ENCODE measurements at regions not wholly inside any gene's neighbourhood (a gene's known extent, or its start where the extent isn't known, plus 50 kb on each side); places are given as distances from the start of the nearest gene placed in this dataset.

DNA sequence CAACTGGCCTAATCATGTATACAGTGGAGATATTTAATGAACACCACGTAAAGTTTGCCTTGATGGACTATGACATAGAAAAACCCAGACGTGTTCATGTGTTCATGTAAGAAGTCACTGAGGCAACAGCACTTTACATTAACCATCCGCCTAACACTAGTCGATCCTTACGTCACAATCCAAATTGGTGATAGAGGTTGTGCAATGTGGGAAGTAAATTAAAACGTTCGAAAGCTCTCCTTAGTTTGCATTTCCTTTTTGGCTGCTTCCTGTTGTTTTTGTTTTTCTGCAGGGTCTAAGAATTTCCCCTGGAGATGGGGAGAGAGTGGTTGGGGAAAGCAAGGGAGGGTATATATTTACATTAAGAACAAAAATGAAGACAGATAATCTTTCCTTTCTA, 587.5 kb upstream of the ADGRL2 start:
- no peaks in the 10 kb centered on the region for H3K9me3 Mint-ChIP-seq (ENCODE audit: low read depth)
- no peak for DNase-seq (ENCODE audit: low spot score, unreplicated experiment)
- H3K4me1 Mint-ChIP-seq (ENCODE audit: low read depth), result peaks cover 6% of the 10 kb centered on the region
- H3K27me3 Mint-ChIP-seq, result no peaks in the 10 kb centered on the region
- H3K36me3 Mint-ChIP-seq (ENCODE audit: insufficient read depth), result no peaks in the 10 kb centered on the region
- TF ChIP-seq, protein P1, sequence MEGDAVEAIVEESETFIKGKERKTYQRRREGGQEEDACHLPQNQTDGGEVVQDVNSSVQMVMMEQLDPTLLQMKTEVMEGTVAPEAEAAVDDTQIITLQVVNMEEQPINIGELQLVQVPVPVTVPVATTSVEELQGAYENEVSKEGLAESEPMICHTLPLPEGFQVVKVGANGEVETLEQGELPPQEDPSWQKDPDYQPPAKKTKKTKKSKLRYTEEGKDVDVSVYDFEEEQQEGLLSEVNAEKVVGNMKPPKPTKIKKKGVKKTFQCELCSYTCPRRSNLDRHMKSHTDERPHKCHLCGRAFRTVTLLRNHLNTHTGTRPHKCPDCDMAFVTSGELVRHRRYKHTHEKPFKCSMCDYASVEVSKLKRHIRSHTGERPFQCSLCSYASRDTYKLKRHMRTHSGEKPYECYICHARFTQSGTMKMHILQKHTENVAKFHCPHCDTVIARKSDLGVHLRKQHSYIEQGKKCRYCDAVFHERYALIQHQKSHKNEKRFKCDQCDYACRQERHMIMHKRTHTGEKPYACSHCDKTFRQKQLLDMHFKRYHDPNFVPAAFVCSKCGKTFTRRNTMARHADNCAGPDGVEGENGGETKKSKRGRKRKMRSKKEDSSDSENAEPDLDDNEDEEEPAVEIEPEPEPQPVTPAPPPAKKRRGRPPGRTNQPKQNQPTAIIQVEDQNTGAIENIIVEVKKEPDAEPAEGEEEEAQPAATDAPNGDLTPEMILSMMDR (IDR thresholded peaks at IDR 0.05; ENCODE audit: unreplicated experiment), result no peak
- H3K27ac Mint-ChIP-seq, result no peak overlapping the region
- H3K4me3 Mint-ChIP-seq (ENCODE audit: low read depth), result no peak overlapping the region

DNA sequence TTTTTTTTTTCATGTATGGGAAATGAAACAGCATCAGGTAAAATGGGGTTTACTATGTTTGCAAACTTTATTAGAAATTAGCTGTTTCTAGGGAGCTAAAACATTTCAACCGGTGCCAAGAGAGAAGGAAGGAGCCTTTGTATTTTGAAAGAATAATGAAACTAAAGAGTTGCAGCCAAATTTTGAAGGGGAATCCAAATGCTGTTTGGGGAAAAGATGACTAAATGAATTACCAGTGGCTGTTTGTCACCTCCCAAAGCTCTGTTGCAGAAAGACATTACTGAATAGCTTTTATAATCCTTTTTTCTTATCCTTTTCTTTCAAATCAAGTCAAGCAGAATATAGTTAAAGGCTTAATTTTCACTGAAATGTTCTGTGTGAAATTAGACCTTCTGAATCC, 591.3 kb upstream of the ADGRL2 start:
- Mint-ChIP-seq H3K27ac (no peak overlapping the region), H3K36me3 (ENCODE audit: insufficient read depth) (no peaks in the 10 kb centered on the region), H3K9me3 (ENCODE audit: low read depth) (peaks cover 3% of the 10 kb centered on the region), H3K4me3 (ENCODE audit: low read depth) (no peak overlapping the region), H3K4me1 (ENCODE audit: low read depth) (no peaks in the 10 kb centered on the region), H3K27me3 (no peaks in the 10 kb centered on the region)
- DNase-seq (ENCODE audit: low spot score, unreplicated experiment), result no peak
- TF ChIP-seq, protein P1 (IDR thresholded peaks at IDR 0.05; ENCODE audit: unreplicated experiment), result no peak

DNA sequence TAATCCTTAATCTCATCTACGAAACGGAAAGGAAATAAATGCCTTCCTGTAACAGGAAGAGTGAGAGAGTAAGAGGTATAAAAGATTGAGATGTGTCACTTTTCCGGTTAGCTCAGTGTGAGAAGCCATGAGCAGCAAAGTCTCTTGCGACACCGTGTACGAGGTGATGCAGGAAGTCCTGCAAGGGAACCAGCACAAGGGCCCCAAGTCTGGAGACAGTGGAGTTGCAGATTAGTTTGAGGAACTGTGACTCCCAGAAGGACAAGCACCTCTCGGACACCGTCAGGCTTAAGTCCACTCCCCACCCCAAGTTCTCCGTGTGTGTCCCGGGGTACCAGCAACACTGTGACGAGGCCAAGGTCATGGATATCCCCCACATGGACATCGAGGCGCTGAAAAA, 592.3 kb upstream of the ADGRL2 start:
- no peaks in the 10 kb centered on the region for H3K36me3 Mint-ChIP-seq (ENCODE audit: insufficient read depth)
- no peak for DNase-seq (ENCODE audit: low spot score, unreplicated experiment)
- no peak overlapping the region for H3K4me3 Mint-ChIP-seq (ENCODE audit: low read depth)
- H3K4me1 Mint-ChIP-seq (ENCODE audit: low read depth), result no peaks in the 10 kb centered on the region
- no peak overlapping the region for H3K27ac Mint-ChIP-seq
- peaks cover 3% of the 10 kb centered on the region for H3K9me3 Mint-ChIP-seq (ENCODE audit: low read depth)
- TF ChIP-seq, protein P1 (IDR thresholded peaks at IDR 0.05; ENCODE audit: unreplicated experiment), result no peak
- H3K27me3 Mint-ChIP-seq, result no peaks in the 10 kb centered on the region

DNA sequence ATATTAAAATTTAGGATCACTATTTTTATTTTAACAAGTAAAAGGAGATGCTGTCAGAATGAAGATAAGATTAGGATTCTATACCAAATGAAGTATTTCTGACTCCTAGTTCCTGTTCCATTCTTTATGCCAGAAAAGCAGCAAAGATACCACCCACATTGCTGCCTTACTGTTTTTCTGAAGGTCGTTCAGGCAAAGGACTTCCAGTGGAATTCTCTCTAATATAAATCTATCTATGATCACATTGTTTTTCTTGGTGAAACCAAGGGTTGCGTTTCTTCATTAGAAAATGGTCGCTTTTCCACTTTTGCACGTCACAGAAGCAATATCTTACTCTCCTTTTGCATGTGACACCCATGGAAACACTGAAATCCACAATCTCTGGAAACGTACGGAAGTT, 594.8 kb upstream of the ADGRL2 start:
- Mint-ChIP-seq H3K36me3 (ENCODE audit: insufficient read depth) (no peaks in the 10 kb centered on the region), H3K27me3 (no peaks in the 10 kb centered on the region), H3K27ac (no peak overlapping the region), H3K4me3 (ENCODE audit: low read depth) (no peak overlapping the region), H3K4me1 (ENCODE audit: low read depth) (no peaks in the 10 kb centered on the region), H3K9me3 (ENCODE audit: low read depth) (peaks cover 3% of the 10 kb centered on the region)
- no peak for DNase-seq (ENCODE audit: low spot score, unreplicated experiment)
- TF ChIP-seq, protein P1 (IDR thresholded peaks at IDR 0.05; ENCODE audit: unreplicated experiment), result no peak

DNA sequence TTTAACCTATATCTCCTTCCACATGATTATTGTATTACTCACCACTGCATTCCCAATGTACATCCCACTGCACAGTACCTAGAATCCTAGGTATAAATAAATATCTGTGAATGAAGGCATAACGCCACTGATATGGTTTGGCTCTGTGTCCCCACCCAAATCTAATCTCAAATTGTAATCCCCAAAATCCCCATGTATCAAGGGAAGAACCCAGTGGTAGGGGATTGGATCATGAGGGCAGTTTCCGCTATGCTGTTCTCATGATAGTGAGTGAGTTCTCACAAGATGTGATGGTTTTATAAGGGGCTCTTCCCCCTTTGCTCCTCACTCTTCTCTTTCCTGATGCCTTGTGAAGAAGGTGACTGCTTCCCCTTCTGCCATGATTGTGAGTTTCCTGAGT, 599.0 kb upstream of the ADGRL2 start:
- no peaks in the 10 kb centered on the region for H3K27me3 Mint-ChIP-seq
- DNase-seq (ENCODE audit: low spot score, unreplicated experiment), result no peak
- H3K9me3 Mint-ChIP-seq (ENCODE audit: low read depth), result peaks cover 3% of the 10 kb centered on the region
- H3K4me3 Mint-ChIP-seq (ENCODE audit: low read depth), result no peak overlapping the region
- no peak overlapping the region for H3K27ac Mint-ChIP-seq
- no peaks in the 10 kb centered on the region for H3K4me1 Mint-ChIP-seq (ENCODE audit: low read depth)
- TF ChIP-seq, protein P1 (IDR thresholded peaks at IDR 0.05; ENCODE audit: unreplicated experiment), result no peak
- no peaks in the 10 kb centered on the region for H3K36me3 Mint-ChIP-seq (ENCODE audit: insufficient read depth)
